IMR-90 (cell line): ENCODE measurements at regions not wholly inside any gene's neighbourhood (a gene's known extent, or its start where the extent isn't known, plus 50 kb on each side); places are given as distances from the start of the nearest gene placed in this dataset.
A peak's percentile ranks its signal among the peaks of the same experiment; 100 is the strongest.

Source experiments
- ATAC-seq: fragments of 200-7000 bp; cut with Tn5 transposase; 2 replicates; pipeline ENCODE4 v1.9.1; 2020; ENCODE audit warnings: low read depth, mild to moderate bottlenecking, moderate library complexity
- BruUV-seq: library from RNA; stranded (reverse); fragments of 400-500 nt; replicated peaks from 2 replicates; lab custom pipeline; 2021; lab: Mats Ljungman, UMichigan
- CTCF ChIA-PET: fragments of 300-600 bp; formaldehyde crosslinking; extraction: SDS; loops from one replicate; lab custom pipeline; 2021; ENCODE audit warnings: antibody characterized with exemption; lab: Yijun Ruan, JAX
- POLR2A ChIA-PET: fragments of 300-600 bp; sonication (Branson Sonifier 250); formaldehyde crosslinking; loops from one replicate; lab custom pipeline; 2022; ENCODE audit warnings: antibody characterized with exemption; ENCODE audit not compliant: unreplicated experiment; lab: Charles Lee
- DNase-seq: peaks from one replicate; pipeline ENCODE4 v3.0.0; 2013
- H2AFZ ChIP-seq: replicated peaks from 2 replicates; pipeline ENCODE3; 2013; ENCODE audit warnings: low read length, mild to moderate bottlenecking; ENCODE audit not compliant: poor library complexity
- H2AK5ac ChIP-seq: 2 replicates; pipeline ENCODE4 v1.6.1; 2013; ENCODE audit warnings: low read depth, low read length, inconsistent platforms
- H2AK9ac ChIP-seq: replicated peaks from 2 replicates; pipeline ENCODE3; 2013; ENCODE audit warnings: mild to moderate bottlenecking, low read depth, low read length, moderate library complexity; ENCODE audit not compliant: poor library complexity
- H2BK120ac ChIP-seq: 2 replicates; pipeline ENCODE4 v1.6.1; 2013; ENCODE audit warnings: low read depth, low read length, inconsistent platforms
- H2BK15ac ChIP-seq: 3 replicates; pipeline ENCODE4 v1.6.1; 2013; ENCODE audit warnings: low read depth, low read length, inconsistent platforms
- H2BK20ac ChIP-seq: 2 replicates; pipeline ENCODE4 v1.6.1; 2013; ENCODE audit warnings: low read depth, mild to moderate bottlenecking, inconsistent platforms, low read length, moderate library complexity
- H2BK5ac ChIP-seq: 2 replicates; pipeline ENCODE4 v1.6.1; 2013; ENCODE audit warnings: mild to moderate bottlenecking, low read depth, low read length, inconsistent platforms; ENCODE audit not compliant: poor library complexity, severe bottlenecking
- H3K14ac ChIP-seq: replicated peaks from 2 replicates; pipeline ENCODE4 v1.6.1; 2013; ENCODE audit warnings: low read depth, low read length, inconsistent platforms
- H3K18ac ChIP-seq: 2 replicates; pipeline ENCODE4 v1.6.1; 2013; ENCODE audit warnings: low read depth, low read length, control low read depth
- H3K23ac ChIP-seq: 2 replicates; pipeline ENCODE4 v1.6.1; 2013; ENCODE audit warnings: low read depth, low read length, inconsistent platforms
- H3K27ac ChIP-seq: 2 replicates; pipeline ENCODE4 v1.5.1; 2013; ENCODE audit warnings: mild to moderate bottlenecking, control low read depth, low read length; ENCODE audit not compliant: insufficient read depth
- H3K27me3 ChIP-seq: 2 replicates; pipeline ENCODE4 v1.6.1; 2013; ENCODE audit warnings: low read length; ENCODE audit not compliant: control insufficient read depth, insufficient read depth
- H3K36me3 ChIP-seq: 2 replicates; pipeline ENCODE4 v1.6.1; 2013; ENCODE audit warnings: low read length, mixed read lengths; ENCODE audit not compliant: control insufficient read depth, insufficient read depth
- H3K4ac ChIP-seq: 2 replicates; pipeline ENCODE4 v1.6.1; 2013; ENCODE audit warnings: low read depth, low read length, inconsistent platforms
- H3K4me1 ChIP-seq: 2 replicates; pipeline ENCODE4 v1.6.1; 2013; ENCODE audit warnings: low read length, mixed read lengths; ENCODE audit not compliant: control insufficient read depth, insufficient read depth
- H3K4me2 ChIP-seq: 2 replicates; pipeline ENCODE4 v1.6.1; 2013; ENCODE audit warnings: low read depth, mild to moderate bottlenecking, control low read depth, low read length, moderate library complexity
- H3K4me3 ChIP-seq: 2 replicates; pipeline ENCODE4 v1.5.1; 2013; ENCODE audit warnings: low read depth, mild to moderate bottlenecking, control low read depth, low read length, moderate library complexity; ENCODE audit not compliant: insufficient read depth
- H3K56ac ChIP-seq: 2 replicates; pipeline ENCODE4 v1.6.1; 2013; ENCODE audit warnings: low read length, inconsistent platforms; ENCODE audit not compliant: insufficient read depth; ENCODE audit errors: extremely low read depth
- H3K79me1 ChIP-seq, 2 experiments: 2 replicates each; pipeline ENCODE4 v1.6.1; 2013; ENCODE audit warnings: low read length in 2 of 2, inconsistent platforms in 1 of 2, low read depth in 1 of 2
- H3K9ac ChIP-seq: 2 replicates; pipeline ENCODE4 v1.6.1; 2013; ENCODE audit warnings: low read depth, low read length, control low read depth
- H3K9me1 ChIP-seq: 2 replicates; pipeline ENCODE4 v1.6.1; 2013; ENCODE audit warnings: low read length, inconsistent platforms; ENCODE audit not compliant: insufficient read depth
- H3K9me3 ChIP-seq: 2 replicates; pipeline ENCODE4 v1.6.1; 2013; ENCODE audit warnings: low read length; ENCODE audit not compliant: control insufficient read depth, insufficient read depth
- H4K20me1 ChIP-seq: 2 replicates; pipeline ENCODE4 v1.6.1; 2013; ENCODE audit warnings: low read length, inconsistent platforms; ENCODE audit not compliant: insufficient read depth
- H4K5ac ChIP-seq: 2 replicates; pipeline ENCODE4 v1.6.1; 2013; ENCODE audit warnings: mild to moderate bottlenecking, low read depth, low read length, control low read depth
- H4K8ac ChIP-seq, 2 experiments: 2 replicates each; pipeline ENCODE4 v1.6.1; 2013; ENCODE audit warnings: low read depth in 2 of 2, low read length in 2 of 2, control low read depth in 1 of 2, inconsistent platforms in 1 of 2
- H4K91ac ChIP-seq: 2 replicates; pipeline ENCODE4 v1.6.1; 2013; ENCODE audit warnings: low read depth, low read length, inconsistent platforms; ENCODE audit not compliant: insufficient read depth
- BHLHE40 ChIP-seq: fragments of 150-350 bp; IDR thresholded peaks from 2 replicates; pipeline ENCODE4 v1.6.1; 2016; ENCODE audit warnings: mild to moderate bottlenecking, low read depth, low read length
- CEBPB ChIP-seq: IDR thresholded peaks from 2 replicates; pipeline ENCODE4 v1.6.1; 2012; ENCODE audit warnings: low read depth, low read length, improper control_type of control experiment
- CHD1 ChIP-seq: IDR thresholded peaks from 2 replicates; pipeline ENCODE4 v1.6.1; 2012; ENCODE audit warnings: low read depth, low read length, improper control_type of control experiment
- FOS ChIP-seq: fragments of 150-350 bp; IDR thresholded peaks from 2 replicates; pipeline ENCODE4 v1.6.1; 2016; ENCODE audit warnings: low read depth, low read length
- MAFK ChIP-seq: IDR thresholded peaks from 2 replicates; pipeline ENCODE4 v1.6.1; 2012; ENCODE audit warnings: low read depth, low read length, improper control_type of control experiment
- MAZ ChIP-seq: IDR thresholded peaks from 2 replicates; pipeline ENCODE4 v1.6.1; 2012; ENCODE audit warnings: low read depth, mild to moderate bottlenecking, low read length, improper control_type of control experiment, moderate library complexity, borderline replicate concordance
- MXI1 ChIP-seq: IDR thresholded peaks from 2 replicates; pipeline ENCODE4 v1.6.1; 2012; ENCODE audit warnings: low read depth, mild to moderate bottlenecking, low read length, moderate library complexity, borderline replicate concordance
- NFE2L2 ChIP-seq: fragments of 150-350 bp; IDR thresholded peaks from 2 replicates; pipeline ENCODE4 v1.6.1; 2016; ENCODE audit warnings: low read depth, mild to moderate bottlenecking, low read length
- POLR2A ChIP-seq: IDR thresholded peaks from 2 replicates; pipeline ENCODE4 v1.6.1; 2012; ENCODE audit warnings: mild to moderate bottlenecking, low read depth, low read length
- RAD21 ChIP-seq: IDR thresholded peaks from 2 replicates; pipeline ENCODE4 v1.6.1; 2012; ENCODE audit warnings: low read length, improper control_type of control experiment
- RCOR1 ChIP-seq: IDR thresholded peaks from 2 replicates; pipeline ENCODE4 v1.6.1; 2012; ENCODE audit warnings: mild to moderate bottlenecking, low read length, improper control_type of control experiment; ENCODE audit not compliant: insufficient replicate concordance
- RFX5 ChIP-seq: IDR thresholded peaks from 2 replicates; pipeline ENCODE4 v1.8.0; 2012; ENCODE audit warnings: low read depth, mild to moderate bottlenecking, low read length, moderate library complexity
- SMC3 ChIP-seq: fragments of 150-350 bp; IDR thresholded peaks from 2 replicates; pipeline ENCODE4 v1.6.1; 2016; ENCODE audit warnings: low read depth, mild to moderate bottlenecking, antibody characterized with exemption, low read length, moderate library complexity
- WGBS, 2 experiments: methylation state at CpG; one replicate each; pipeline versions ENCODE4 v1.1.5 to v1.1.7; 2013; ENCODE audit warnings: missing lambda C conversion rate in 2 of 2; ENCODE audit not compliant: insufficient read length in 1 of 2; ENCODE audit errors: extremely low coverage in 2 of 2; 5-methylcytosine and 5-hydroxymethylcytosine counted together
- dilution Hi-C: fragments of 300-500 bp; cut with HindIII; formaldehyde crosslinking; loops from one replicate; pipeline ENCODE4 v1.14.3; 2018; ENCODE audit warnings: low sequenced_read_pairs; ENCODE audit not compliant: unreplicated experiment
- in situ Hi-C: fragments of 300-500 bp; cut with MboI; formaldehyde crosslinking; loops from 3 replicates; pipeline ENCODE4 v1.14.3; 2019; ENCODE audit warnings: low sequenced_read_pairs, inconsistent platforms, mixed read lengths
- intact Hi-C: fragments of 100-400 bp; cut with micrococcal nuclease; formaldehyde crosslinking; loops from 2 replicates; pipeline ENCODE4 v1.10.0; 2022
- TF ChIP-seq, protein P1 (sequence below): fragments of 150-350 bp; IDR thresholded peaks from 2 replicates; pipeline ENCODE4 v1.6.1; 2016; ENCODE audit warnings: low read depth, mild to moderate bottlenecking, low read length, moderate library complexity, borderline replicate concordance
- TF ChIP-seq, protein P2 (sequence below): conservative IDR thresholded peaks from 2 replicates; pipeline ENCODE4 v1.5.1; 2012; ENCODE audit warnings: mild to moderate bottlenecking, low read depth, low read length, improper control_type of control experiment
- TF ChIP-seq, protein P3 (sequence below): fragments of 150-350 bp; IDR thresholded peaks from 2 replicates; pipeline ENCODE4 v1.6.1; 2017; ENCODE audit warnings: mild to moderate bottlenecking, antibody characterized with exemption, low read length, low read depth

DNA sequence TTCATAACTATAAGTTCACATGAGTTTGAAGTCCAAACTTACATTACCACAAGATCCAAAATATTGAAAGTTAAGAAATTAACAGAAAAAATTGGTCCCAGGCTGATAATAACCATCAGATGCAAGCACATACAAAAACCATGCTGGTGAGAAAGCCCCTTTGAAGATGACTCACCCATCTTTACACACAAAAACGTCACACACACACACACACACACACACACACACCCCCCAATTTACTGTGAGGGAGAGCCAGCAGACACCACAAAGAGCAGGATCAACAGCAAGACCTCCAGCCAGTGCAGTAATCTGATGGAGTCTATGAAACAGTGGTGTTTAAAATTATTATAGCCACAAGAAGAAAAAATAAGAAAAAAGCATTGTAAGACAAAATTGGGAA lies 50.1 kb upstream of the DRGX start:
- intact Hi-C loops = no loop called here

More for the DNA sequence above, 50.1 kb upstream of the DRGX start:
- TF ChIP-seq CEBPB = no peak
- TF ChIP-seq BHLHE40 = no peak
- no peak for TF ChIP-seq MXI1
- no peak for TF ChIP-seq RFX5
- TF ChIP-seq FOS = no peak
- TF ChIP-seq NFE2L2 = no peak
- no peak for TF ChIP-seq SMC3
- TF ChIP-seq, protein P1, sequence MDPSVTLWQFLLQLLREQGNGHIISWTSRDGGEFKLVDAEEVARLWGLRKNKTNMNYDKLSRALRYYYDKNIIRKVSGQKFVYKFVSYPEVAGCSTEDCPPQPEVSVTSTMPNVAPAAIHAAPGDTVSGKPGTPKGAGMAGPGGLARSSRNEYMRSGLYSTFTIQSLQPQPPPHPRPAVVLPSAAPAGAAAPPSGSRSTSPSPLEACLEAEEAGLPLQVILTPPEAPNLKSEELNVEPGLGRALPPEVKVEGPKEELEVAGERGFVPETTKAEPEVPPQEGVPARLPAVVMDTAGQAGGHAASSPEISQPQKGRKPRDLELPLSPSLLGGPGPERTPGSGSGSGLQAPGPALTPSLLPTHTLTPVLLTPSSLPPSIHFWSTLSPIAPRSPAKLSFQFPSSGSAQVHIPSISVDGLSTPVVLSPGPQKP = no peak
- no peak for TF ChIP-seq POLR2A
- TF ChIP-seq CHD1 = no peak
- TF ChIP-seq RAD21 = no peak
- TF ChIP-seq MAFK = no peak
- no peak for TF ChIP-seq MAZ
- TF ChIP-seq, protein P2, sequence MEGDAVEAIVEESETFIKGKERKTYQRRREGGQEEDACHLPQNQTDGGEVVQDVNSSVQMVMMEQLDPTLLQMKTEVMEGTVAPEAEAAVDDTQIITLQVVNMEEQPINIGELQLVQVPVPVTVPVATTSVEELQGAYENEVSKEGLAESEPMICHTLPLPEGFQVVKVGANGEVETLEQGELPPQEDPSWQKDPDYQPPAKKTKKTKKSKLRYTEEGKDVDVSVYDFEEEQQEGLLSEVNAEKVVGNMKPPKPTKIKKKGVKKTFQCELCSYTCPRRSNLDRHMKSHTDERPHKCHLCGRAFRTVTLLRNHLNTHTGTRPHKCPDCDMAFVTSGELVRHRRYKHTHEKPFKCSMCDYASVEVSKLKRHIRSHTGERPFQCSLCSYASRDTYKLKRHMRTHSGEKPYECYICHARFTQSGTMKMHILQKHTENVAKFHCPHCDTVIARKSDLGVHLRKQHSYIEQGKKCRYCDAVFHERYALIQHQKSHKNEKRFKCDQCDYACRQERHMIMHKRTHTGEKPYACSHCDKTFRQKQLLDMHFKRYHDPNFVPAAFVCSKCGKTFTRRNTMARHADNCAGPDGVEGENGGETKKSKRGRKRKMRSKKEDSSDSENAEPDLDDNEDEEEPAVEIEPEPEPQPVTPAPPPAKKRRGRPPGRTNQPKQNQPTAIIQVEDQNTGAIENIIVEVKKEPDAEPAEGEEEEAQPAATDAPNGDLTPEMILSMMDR = no peak
- TF ChIP-seq, protein P3, sequence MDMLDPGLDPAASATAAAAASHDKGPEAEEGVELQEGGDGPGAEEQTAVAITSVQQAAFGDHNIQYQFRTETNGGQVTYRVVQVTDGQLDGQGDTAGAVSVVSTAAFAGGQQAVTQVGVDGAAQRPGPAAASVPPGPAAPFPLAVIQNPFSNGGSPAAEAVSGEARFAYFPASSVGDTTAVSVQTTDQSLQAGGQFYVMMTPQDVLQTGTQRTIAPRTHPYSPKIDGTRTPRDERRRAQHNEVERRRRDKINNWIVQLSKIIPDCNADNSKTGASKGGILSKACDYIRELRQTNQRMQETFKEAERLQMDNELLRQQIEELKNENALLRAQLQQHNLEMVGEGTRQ = no peak
- no peak for TF ChIP-seq RCOR1
- H3K27ac ChIP-seq = no peak overlapping the region
- H2BK20ac ChIP-seq = no peak overlapping the region
- POLR2A ChIA-PET = no interaction called here
- H3K27me3 ChIP-seq = peaks cover 12% of the 10 kb centered on the region
- H3K9ac ChIP-seq = no peak overlapping the region
- no peak overlapping the region for H3K56ac ChIP-seq
- CTCF ChIA-PET = no interaction called here
- H4K8ac ChIP-seq = no peak overlapping the region
- H2BK5ac ChIP-seq = no peak overlapping the region
- H3K4ac ChIP-seq = no peak overlapping the region
- no peak overlapping the region for H2AK9ac ChIP-seq
- H3K4me1 ChIP-seq = peaks cover 1% of the 10 kb centered on the region; the same call in 1 of the 2 replicates
- no peak overlapping the region for H3K14ac ChIP-seq
- in situ Hi-C loops (no loop called here), dilution Hi-C loops (no loop called here)
- H3K36me3 ChIP-seq = no peaks in the 10 kb centered on the region
- no peak overlapping the region for H2BK15ac ChIP-seq
- H3K4me2 ChIP-seq = no peak overlapping the region
- H3K9me1 ChIP-seq = no peaks in the 10 kb centered on the region
- no peak overlapping the region for H2AK5ac ChIP-seq
- no peak for ATAC-seq
- no TSS peak for BruUV-seq
- H3K23ac ChIP-seq = no peak overlapping the region
- no peak overlapping the region for H2BK120ac ChIP-seq
- WGBS, 2 experiments = no CpG with 5 or more reads among the region's 1 CpG
- H3K79me1 ChIP-seq = no peaks in the 10 kb centered on the region
- H3K9me3 ChIP-seq = no peaks in the 10 kb centered on the region
- no peak overlapping the region for H4K5ac ChIP-seq
- no peak overlapping the region for H4K91ac ChIP-seq
- no peak overlapping the region for H3K18ac ChIP-seq
- H4K20me1 ChIP-seq = no peaks in the 10 kb centered on the region
- DNase-seq = peak; percentile 44
- no peak overlapping the region for H2AFZ ChIP-seq
- H3K4me3 ChIP-seq = no peak overlapping the region
